H1 (cell line): ENCODE measurements at regions not wholly inside any gene's neighbourhood (a gene's known extent, or its start where the extent isn't known, plus 50 kb on each side); places are given as distances from the start of the nearest gene placed in this dataset.

Experiments used
- CTCF ChIA-PET: fragments of 300-600 bp; sonication (Branson Sonifier 250); formaldehyde crosslinking; loops from one replicate; lab custom pipeline; 2021; ENCODE audit not compliant: partially characterized antibody; lab: Charles Lee
- POLR2A ChIA-PET: fragments of 300-600 bp; sonication (Branson Sonifier 250); formaldehyde crosslinking; loops from one replicate; lab custom pipeline; 2021; ENCODE audit warnings: inconsistent platforms; ENCODE audit not compliant: partially characterized antibody; lab: Charles Lee
- DNase-seq, 2 experiments: peaks; one replicate each; pipeline versions ENCODE4 v3.0.0 to v3.0.0-alpha.2; 2010 to 2022; ENCODE audit warnings: low spot score in 2 of 2, low read depth in 1 of 2, mixed read lengths in 1 of 2
- FAIRE-seq: peaks from 2 replicates; lab custom pipeline; 2011; peaks lifted over from hg19 to GRCh38; lab: Jason Lieb, UNC
- H2AFZ ChIP-seq: 2 replicates; pipeline ENCODE4 v1.8.1; 2012; ENCODE audit warnings: low read length, inconsistent platforms
- H2AK5ac ChIP-seq: 2 replicates; pipeline ENCODE4 v1.6.1; 2013; ENCODE audit warnings: low read depth, low read length
- H2BK120ac ChIP-seq: replicated peaks from 2 replicates; pipeline ENCODE3; 2013; ENCODE audit warnings: low read depth, low read length, inconsistent platforms
- H2BK12ac ChIP-seq: 2 replicates; pipeline ENCODE4 v1.6.1; 2013; ENCODE audit warnings: low read depth, low read length
- H2BK15ac ChIP-seq: 2 replicates; pipeline ENCODE4 v1.6.1; 2013; ENCODE audit warnings: low read length
- H2BK20ac ChIP-seq: 2 replicates; pipeline ENCODE4 v1.6.1; 2013; ENCODE audit warnings: low read length
- H2BK5ac ChIP-seq: 2 replicates; pipeline ENCODE4 v1.6.1; 2013; ENCODE audit warnings: low read depth, low read length
- H3K14ac ChIP-seq: 2 replicates; pipeline ENCODE4 v1.6.1; 2013; ENCODE audit warnings: inconsistent platforms; ENCODE audit not compliant: insufficient read length
- H3K18ac ChIP-seq: 2 replicates; pipeline ENCODE4 v1.6.1; 2013; ENCODE audit warnings: low read length; ENCODE audit errors: extremely low read depth
- H3K23ac ChIP-seq: 2 replicates; pipeline ENCODE4 v1.6.1; 2013; ENCODE audit warnings: inconsistent platforms; ENCODE audit not compliant: insufficient read length
- H3K23me2 ChIP-seq: 2 replicates; pipeline ENCODE4 v1.6.1; 2013; ENCODE audit warnings: low read depth, low read length
- H3K27ac ChIP-seq: 2 replicates; pipeline ENCODE4 v1.6.1; 2011; ENCODE audit warnings: low read depth, low read length, inconsistent platforms
- H3K27me3 ChIP-seq, 4 experiments: replicated peaks in 1 of 4; 1 replicate in 1 of 4; 2 replicates in 3 of 4; pipeline versions ENCODE4 v1.6.1 to v1.8.1; 2011 to 2013; ENCODE audit warnings: low read length in 3 of 4, mild to moderate bottlenecking in 3 of 4, inconsistent platforms in 2 of 4, mixed read lengths in 2 of 4, moderate library complexity in 1 of 4; ENCODE audit not compliant: control insufficient read depth in 3 of 4, insufficient read depth in 3 of 4; ENCODE audit errors: extremely low read depth in 1 of 4
- H3K36me3 ChIP-seq, 4 experiments: 2 replicates each; pipeline versions ENCODE4 v1.6.1 to v1.8.1; 2011 to 2013; ENCODE audit warnings: mild to moderate bottlenecking in 4 of 4, low read length in 3 of 4, moderate library complexity in 2 of 4, control low read depth in 1 of 4, inconsistent platforms in 1 of 4; ENCODE audit not compliant: insufficient read depth in 4 of 4, control insufficient read depth in 2 of 4
- H3K4ac ChIP-seq: replicated peaks from 2 replicates; pipeline ENCODE3; 2013; ENCODE audit warnings: low read length, low read depth, mixed read lengths, inconsistent platforms; ENCODE audit not compliant: insufficient read length
- H3K4me1 ChIP-seq, 4 experiments: replicated peaks in 1 of 4; 1 replicate in 1 of 4; 2 replicates in 3 of 4; pipeline versions ENCODE4 v1.6.1 to v1.8.1; 2011 to 2013; ENCODE audit warnings: low read length in 3 of 4, inconsistent platforms in 2 of 4, mixed read lengths in 1 of 4; ENCODE audit not compliant: insufficient read depth in 4 of 4, control insufficient read depth in 3 of 4
- H3K4me2 ChIP-seq, 2 experiments: 2 replicates each; pipeline versions ENCODE4 v1.6.1 to v1.8.1; 2011 to 2013; ENCODE audit warnings: low read depth in 2 of 2, low read length in 2 of 2, control low read depth in 1 of 2, inconsistent platforms in 1 of 2, mild to moderate bottlenecking in 1 of 2; ENCODE audit not compliant: insufficient read depth in 1 of 2
- H3K4me3 ChIP-seq, 4 experiments: fragments of 200-600, 300-600 bp in 1 of 4; sonication (generic), shearing (Covaris generic), sonication (Bioruptor Twin) in 1 of 4; 2 replicates each; pipeline versions ENCODE4 v1.5.1 to v1.8.1; 2011 to 2016; ENCODE audit warnings: low read length in 4 of 4, low read depth in 3 of 4, control low read depth in 2 of 4, inconsistent platforms in 2 of 4, mild to moderate bottlenecking in 2 of 4, mixed read lengths in 1 of 4, moderate library complexity in 1 of 4; ENCODE audit not compliant: insufficient read depth in 2 of 4; ENCODE audit errors: extremely low read depth in 1 of 4
- H3K56ac ChIP-seq: replicated peaks from 2 replicates; pipeline ENCODE3; 2013; ENCODE audit warnings: low read depth, mild to moderate bottlenecking, mixed read lengths, low read length, inconsistent platforms; ENCODE audit not compliant: insufficient read length
- H3K79me1 ChIP-seq: 2 replicates; pipeline ENCODE4 v1.6.1; 2013; ENCODE audit warnings: low read depth, low read length, control low read depth
- H3K79me2 ChIP-seq, 2 experiments: 2 replicates each; pipeline versions ENCODE4 v1.6.1 to v1.8.1; 2012 to 2013; ENCODE audit warnings: low read length in 2 of 2, mild to moderate bottlenecking in 2 of 2, inconsistent platforms in 1 of 2; ENCODE audit not compliant: insufficient read depth in 2 of 2, control insufficient read depth in 1 of 2
- H3K9ac ChIP-seq, 4 experiments: replicated peaks in 1 of 4; 1 replicate in 1 of 4; 2 replicates in 3 of 4; pipeline versions ENCODE4 v1.6.1 to v1.8.1; 2011 to 2013; ENCODE audit warnings: low read depth in 3 of 4, low read length in 3 of 4, control low read depth in 2 of 4, mild to moderate bottlenecking in 2 of 4, moderate library complexity in 2 of 4, inconsistent platforms in 1 of 4; ENCODE audit errors: extremely low read depth in 1 of 4
- H3K9me3 ChIP-seq, 2 experiments: 2 replicates each; pipeline versions ENCODE4 v1.6.1 to v1.8.1; 2012 to 2013; ENCODE audit warnings: mild to moderate bottlenecking in 2 of 2, moderate library complexity in 2 of 2, control low read depth in 1 of 2, inconsistent platforms in 1 of 2, low read depth in 1 of 2, low read length in 1 of 2, mixed read lengths in 1 of 2; ENCODE audit not compliant: insufficient read depth in 2 of 2
- H4K20me1 ChIP-seq, 2 experiments: replicated peaks in 1 of 2; 2 replicates each; pipeline versions ENCODE3 to v1.8.1; 2011 to 2013; ENCODE audit warnings: inconsistent platforms in 2 of 2, low read length in 2 of 2, mild to moderate bottlenecking in 1 of 2; ENCODE audit not compliant: insufficient read depth in 2 of 2, control insufficient read depth in 1 of 2
- H4K5ac ChIP-seq: 2 replicates; pipeline ENCODE4 v1.6.1; 2013; ENCODE audit warnings: low read length, low read depth, mixed read lengths, inconsistent platforms; ENCODE audit not compliant: insufficient read length
- H4K8ac ChIP-seq: 2 replicates; pipeline ENCODE4 v1.8.0; 2013; ENCODE audit warnings: mild to moderate bottlenecking, moderate library complexity, low read length, inconsistent platforms; ENCODE audit not compliant: insufficient read depth; ENCODE audit errors: extremely low read depth
- H4K91ac ChIP-seq: replicated peaks from 2 replicates; pipeline ENCODE3; 2013; ENCODE audit warnings: low read length, mixed read lengths, inconsistent platforms; ENCODE audit not compliant: insufficient read length
- BACH1 ChIP-seq: IDR thresholded peaks from 2 replicates; pipeline ENCODE4 v1.6.1; 2012; ENCODE audit warnings: low read length, improper control_type of control experiment
- BRCA1 ChIP-seq: IDR thresholded peaks from 2 replicates; pipeline ENCODE4 v1.6.1; 2012; ENCODE audit warnings: low read depth, low read length, improper control_type of control experiment
- CEBPB ChIP-seq: IDR thresholded peaks from 2 replicates; pipeline ENCODE4 v1.6.1; 2012; ENCODE audit warnings: low read depth, low read length
- CREB1 ChIP-seq: IDR thresholded peaks from 2 replicates; pipeline ENCODE4 v1.6.1; 2012; ENCODE audit warnings: inconsistent platforms
- EP300 ChIP-seq, 2 experiments: IDR thresholded peaks; 1 replicate in 1 of 2; 2 replicates in 1 of 2; pipeline ENCODE4 v1.6.1; 2011 to 2012; ENCODE audit warnings: low read depth in 2 of 2, low read length in 2 of 2, mild to moderate bottlenecking in 2 of 2, borderline replicate concordance in 1 of 2, inconsistent platforms in 1 of 2, moderate library complexity in 1 of 2
- FOSL1 ChIP-seq: IDR thresholded peaks from 2 replicates; pipeline ENCODE4 v1.6.1; 2011; ENCODE audit warnings: mild to moderate bottlenecking, low read depth, low read length, moderate library complexity; ENCODE audit not compliant: insufficient read depth
- JUN ChIP-seq: IDR thresholded peaks from 2 replicates; pipeline ENCODE4 v1.6.1; 2011; ENCODE audit warnings: low read depth, mild to moderate bottlenecking, improper control_type of control experiment, low read length
- KDM1A ChIP-seq: fragments of 200-600, 300-600 bp; sonication (generic); IDR thresholded peaks from 2 replicates; pipeline ENCODE4 v1.7.1; 2016; ENCODE audit warnings: mild to moderate bottlenecking, low read length, borderline replicate concordance
- KDM4A ChIP-seq: IDR thresholded peaks from one replicate; pipeline ENCODE4 v1.7.1; 2012; ENCODE audit warnings: low read depth, mild to moderate bottlenecking, moderate library complexity, low read length, inconsistent platforms; ENCODE audit not compliant: severe bottlenecking
- MAFK ChIP-seq: IDR thresholded peaks from 2 replicates; pipeline ENCODE4 v1.6.1; 2012; ENCODE audit warnings: low read depth, mild to moderate bottlenecking, improper control_type of control experiment, low read length
- NRF1 ChIP-seq: IDR thresholded peaks from 2 replicates; pipeline ENCODE4 v1.6.1; 2011; ENCODE audit warnings: mild to moderate bottlenecking, low read depth, low read length, improper control_type of control experiment
- RFX5 ChIP-seq: IDR thresholded peaks from 2 replicates; pipeline ENCODE4 v1.6.1; 2011; ENCODE audit warnings: low read depth, low read length, improper control_type of control experiment, borderline replicate concordance
- RNF2 ChIP-seq: fragments of 200-900, 300-1000 bp; sonication (generic); IDR thresholded peaks from 2 replicates; pipeline ENCODE4 v1.7.1; 2016; ENCODE audit warnings: borderline replicate concordance, low read depth, mild to moderate bottlenecking, antibody characterized with exemption, low read length; ENCODE audit not compliant: poor library complexity, severe bottlenecking; ENCODE audit errors: missing control alignments
- SP2 ChIP-seq: IDR thresholded peaks from 2 replicates; pipeline ENCODE4 v1.6.1; 2012; ENCODE audit warnings: mild to moderate bottlenecking, low read length, inconsistent platforms
- SUZ12 ChIP-seq: fragments of 200-600 bp; sonication (generic); IDR thresholded peaks from 2 replicates; pipeline ENCODE4 v1.6.1; 2012; ENCODE audit warnings: mild to moderate bottlenecking, inconsistent platforms, low read length, moderate library complexity, mixed read lengths
- WGBS, 2 experiments: shearing (Covaris generic) in 1 of 2; methylation state at CpG; one replicate each; pipeline versions ENCODE4 v1.1.6 to v1.1.7; 2013 to 2015; ENCODE audit warnings: low lambda C conversion rate in 2 of 2, mixed read lengths in 2 of 2, inconsistent platforms in 1 of 2, low coverage in 1 of 2, missing lambda C conversion rate in 1 of 2; ENCODE audit not compliant: insufficient replicate concordance in 2 of 2, insufficient coverage in 1 of 2, insufficient read length in 1 of 2; ENCODE audit errors: extremely low coverage in 1 of 2, missing lambda C conversion rate in 1 of 2; 5-methylcytosine and 5-hydroxymethylcytosine counted together

DNA sequence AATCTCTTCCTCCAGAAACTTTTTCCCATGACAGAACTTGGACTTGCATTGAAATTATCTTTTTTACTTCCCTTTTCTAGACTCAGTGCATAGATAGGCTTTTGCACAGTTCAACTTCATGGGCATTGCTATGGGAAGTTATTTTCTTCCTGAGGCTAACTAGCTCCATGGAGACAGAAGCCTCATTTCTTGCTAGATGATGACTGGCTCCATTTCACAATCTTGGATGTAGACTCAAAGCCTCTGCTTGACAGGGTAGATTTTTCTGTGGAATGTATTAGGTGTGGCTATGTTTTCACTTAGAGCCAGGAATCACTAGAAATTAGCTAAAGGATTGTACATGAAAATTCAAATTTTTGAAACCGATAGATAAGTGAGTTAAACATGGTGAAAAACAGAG is 884.1 kb upstream of the MGAT4C start:
- POLR2A ChIA-PET: no interaction called here
- no peak overlapping the region for H3K56ac ChIP-seq
- 88% methylated on average over 1 of the region's 1 CpG; no CpG with 5 or more reads in 1 of the 2 experiments for WGBS, 2 experiments
- TF ChIP-seq BRCA1 (no peak), EP300 (IDR thresholded peaks at IDR 0.05; ENCODE audit: borderline replicate concordance in 1 of 2, low read depth in 2 of 2, low read length in 2 of 2) (no peak), FOSL1 (no peak), KDM1A (no peak), NRF1 (no peak), JUN (no peak), CEBPB (no peak), SP2 (no peak), MAFK (no peak), KDM4A (no peak), RFX5 (no peak), RNF2 (no peak), SUZ12 (no peak), CREB1 (no peak), BACH1 (no peak)

More for the DNA sequence above, 884.1 kb upstream of the MGAT4C start:
- no peak overlapping the region for H3K18ac ChIP-seq
- H3K4me3 ChIP-seq: no peak overlapping the region
- H3K27ac ChIP-seq: no peak overlapping the region
- no peak overlapping the region for H2BK15ac ChIP-seq
- no peak overlapping the region for H2BK20ac ChIP-seq
- no peak overlapping the region for H3K4me2 ChIP-seq
- no peak overlapping the region for H4K5ac ChIP-seq
- FAIRE-seq: no peak
- no peak for DNase-seq
- H4K91ac ChIP-seq: no peak overlapping the region
- no peaks in the 10 kb centered on the region for H3K23me2 ChIP-seq
- 0 out of 4 replicates have a peak, but pooled peaks cover 0 to 3% of the 10 kb centered on the region in 2 experiments for H3K9me3 ChIP-seq
- CTCF ChIA-PET: no interaction called here
- no peak overlapping the region for H2BK12ac ChIP-seq
- no peaks in the 10 kb centered on the region for H3K79me2 ChIP-seq
- no peak overlapping the region for H3K23ac ChIP-seq
- H2BK5ac ChIP-seq: no peak overlapping the region
- peaks cover 0 to 3% (median 0%) of the 10 kb centered on the region in 4 experiments; a peak in 1 of 7 replicates for H3K4me1 ChIP-seq
- H3K9ac ChIP-seq: no peak overlapping the region
- no peak overlapping the region for H2BK120ac ChIP-seq
- no peak overlapping the region for H3K14ac ChIP-seq
- no peaks in the 10 kb centered on the region for H3K36me3 ChIP-seq
- H2AFZ ChIP-seq: no peak overlapping the region
- peaks cover 0 to 1% (median 0%) of the 10 kb centered on the region in 4 experiments; a peak in 1 of 7 replicates for H3K27me3 ChIP-seq
- no peak overlapping the region for H3K4ac ChIP-seq
- H2AK5ac ChIP-seq: no peak overlapping the region
- H3K79me1 ChIP-seq: no peaks in the 10 kb centered on the region
- no peaks in the 10 kb centered on the region for H4K20me1 ChIP-seq
- H4K8ac ChIP-seq: no peak overlapping the region
